Gastroesophageal sphincter (tissue), 3 donors: ENCODE measurements at regions not wholly inside any gene's neighbourhood (a gene's known extent, or its start where the extent isn't known, plus 50 kb on each side); places are given as distances from the start of the nearest gene placed in this dataset.

Experiments
- EP300 ChIP-seq: sonication (generic); formaldehyde crosslinking; IDR thresholded peaks from one replicate; pipeline ENCODE4 v1.6.1; 2017; ENCODE audit warnings: antibody characterized with exemption, mild to moderate bottlenecking
- POLR2AphosphoS5 ChIP-seq: sonication (generic); formaldehyde crosslinking; IDR thresholded peaks from one replicate; pipeline ENCODE4 v1.6.1; 2017; ENCODE audit warnings: antibody characterized with exemption
- TF ChIP-seq, protein P1 (sequence below), 4 experiments: fragments of 200-600 bp in 2 of 4; fragments of 450-650 bp in 2 of 4; sonication (generic) in 1 of 4; IDR thresholded peaks; one replicate each; pipeline ENCODE4 v1.5.1; 2017 to 2019; ENCODE audit warnings: antibody characterized with exemption in 4 of 4, mild to moderate bottlenecking in 2 of 4, moderate library complexity in 2 of 4

DNA sequence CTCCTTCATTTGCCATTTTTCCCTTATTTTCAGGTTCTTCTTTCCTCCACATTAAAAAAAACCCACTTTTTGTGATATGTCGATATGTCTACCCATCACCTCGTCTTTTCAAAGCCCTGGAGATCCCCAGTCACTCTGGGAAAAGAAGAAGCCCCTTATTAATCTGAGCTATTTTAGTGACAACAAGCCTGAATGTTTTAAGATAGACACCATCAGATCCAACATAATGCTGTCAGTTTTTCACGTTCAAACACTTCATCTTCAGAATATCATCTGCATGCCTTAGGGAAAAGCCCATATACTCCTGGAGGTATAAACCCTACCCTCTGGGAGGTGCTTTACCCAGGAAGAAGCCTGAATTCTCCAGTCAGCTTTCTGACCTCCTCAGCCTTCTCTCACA is 464.0 kb upstream of the CDH4 start:
- TF ChIP-seq, protein P1, sequence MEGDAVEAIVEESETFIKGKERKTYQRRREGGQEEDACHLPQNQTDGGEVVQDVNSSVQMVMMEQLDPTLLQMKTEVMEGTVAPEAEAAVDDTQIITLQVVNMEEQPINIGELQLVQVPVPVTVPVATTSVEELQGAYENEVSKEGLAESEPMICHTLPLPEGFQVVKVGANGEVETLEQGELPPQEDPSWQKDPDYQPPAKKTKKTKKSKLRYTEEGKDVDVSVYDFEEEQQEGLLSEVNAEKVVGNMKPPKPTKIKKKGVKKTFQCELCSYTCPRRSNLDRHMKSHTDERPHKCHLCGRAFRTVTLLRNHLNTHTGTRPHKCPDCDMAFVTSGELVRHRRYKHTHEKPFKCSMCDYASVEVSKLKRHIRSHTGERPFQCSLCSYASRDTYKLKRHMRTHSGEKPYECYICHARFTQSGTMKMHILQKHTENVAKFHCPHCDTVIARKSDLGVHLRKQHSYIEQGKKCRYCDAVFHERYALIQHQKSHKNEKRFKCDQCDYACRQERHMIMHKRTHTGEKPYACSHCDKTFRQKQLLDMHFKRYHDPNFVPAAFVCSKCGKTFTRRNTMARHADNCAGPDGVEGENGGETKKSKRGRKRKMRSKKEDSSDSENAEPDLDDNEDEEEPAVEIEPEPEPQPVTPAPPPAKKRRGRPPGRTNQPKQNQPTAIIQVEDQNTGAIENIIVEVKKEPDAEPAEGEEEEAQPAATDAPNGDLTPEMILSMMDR (IDR thresholded peaks at IDR 0.05), result no peak
- TF ChIP-seq EP300 (no peak), POLR2AphosphoS5 (no peak)
